ENCODE measurements at regions not wholly inside any gene's neighbourhood (a gene's known extent, or its start where the extent isn't known, plus 50 kb on each side); places are given as distances from the start of the nearest gene placed in this dataset.

DNA sequence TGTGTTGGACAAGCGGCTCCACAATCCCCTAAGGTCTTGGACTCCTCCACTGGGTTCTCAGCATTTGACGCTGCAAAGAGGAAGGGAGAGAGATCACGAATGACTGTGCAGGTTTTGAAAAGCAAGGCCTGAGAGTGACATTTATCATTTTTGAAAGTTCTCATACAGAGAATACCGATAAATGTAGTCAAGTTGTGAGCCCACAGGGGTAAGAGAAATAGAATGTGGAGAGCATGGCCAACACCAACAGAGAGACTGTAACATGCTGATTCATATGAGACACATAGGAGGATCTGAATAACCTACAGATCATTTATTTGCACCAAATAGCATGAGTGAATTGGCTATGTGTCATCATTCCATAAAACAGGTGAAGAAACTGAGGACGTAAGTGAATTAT, 230.5 kb upstream of the MBL2 start:
- DNase-seq (ENCODE audit: low read depth), result no peak

DNA sequence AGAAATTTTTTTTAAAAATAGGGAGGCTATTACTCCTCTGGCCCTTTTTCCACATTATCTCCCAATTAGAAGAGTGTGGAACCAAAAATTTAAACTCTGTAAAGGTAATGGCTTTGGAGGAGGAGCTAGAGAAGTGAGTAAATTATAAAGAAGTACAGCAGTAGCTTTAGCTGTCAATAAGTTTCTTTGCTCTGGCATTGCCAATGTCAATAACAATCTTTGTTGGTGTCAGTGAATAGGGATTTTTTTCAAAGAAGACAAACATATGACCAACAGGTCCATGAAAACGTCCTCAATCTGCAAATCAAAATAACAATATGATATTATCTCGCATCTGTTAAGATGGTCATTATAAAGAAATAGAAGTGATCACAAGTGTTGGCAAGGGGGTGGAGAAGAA, 227.1 kb upstream of the MBL2 start:
- no peak for DNase-seq (ENCODE audit: low read depth)

DNA sequence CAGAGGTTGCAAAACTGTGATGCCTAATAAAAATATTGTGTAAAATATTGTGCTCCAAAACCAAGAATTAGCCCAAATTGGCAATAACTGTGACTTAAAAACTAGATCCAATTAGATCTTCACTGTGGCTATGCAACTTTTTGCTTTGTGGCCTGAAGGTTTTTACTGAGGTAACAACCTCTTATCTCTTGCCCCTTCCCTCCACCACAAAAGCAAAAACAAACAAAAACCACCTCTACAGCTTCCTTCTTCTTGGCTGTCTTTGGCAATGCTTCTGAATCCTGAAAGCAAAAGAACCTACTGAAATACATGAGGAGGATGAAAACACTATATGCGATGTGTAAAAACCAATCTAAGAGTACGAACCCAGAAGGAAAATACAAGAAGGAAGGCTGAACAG, 226.7 kb upstream of the MBL2 start:
- DNase-seq (ENCODE audit: low read depth), result no peak

DNA sequence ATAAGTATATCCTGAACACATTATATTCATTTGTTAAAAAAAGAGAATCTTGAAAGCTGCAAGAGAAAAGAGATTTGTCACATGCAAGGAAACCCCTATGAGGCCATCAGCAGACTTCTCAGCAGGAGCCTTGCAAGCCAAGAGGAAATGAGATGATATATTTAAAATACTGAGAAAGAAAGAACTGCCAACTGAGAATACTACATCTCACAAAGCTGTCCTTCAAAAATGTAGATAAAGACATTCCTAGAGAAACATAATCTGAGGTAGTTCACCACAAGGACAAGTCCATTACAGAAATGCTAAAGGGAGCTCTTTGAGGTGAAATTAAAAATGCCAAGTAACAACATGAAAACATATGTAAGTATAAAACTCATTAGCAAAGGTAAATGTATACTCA, 224.4 kb upstream of the MBL2 start:
- DNase-seq (ENCODE audit: low read depth), result peak; percentile 2

DNA sequence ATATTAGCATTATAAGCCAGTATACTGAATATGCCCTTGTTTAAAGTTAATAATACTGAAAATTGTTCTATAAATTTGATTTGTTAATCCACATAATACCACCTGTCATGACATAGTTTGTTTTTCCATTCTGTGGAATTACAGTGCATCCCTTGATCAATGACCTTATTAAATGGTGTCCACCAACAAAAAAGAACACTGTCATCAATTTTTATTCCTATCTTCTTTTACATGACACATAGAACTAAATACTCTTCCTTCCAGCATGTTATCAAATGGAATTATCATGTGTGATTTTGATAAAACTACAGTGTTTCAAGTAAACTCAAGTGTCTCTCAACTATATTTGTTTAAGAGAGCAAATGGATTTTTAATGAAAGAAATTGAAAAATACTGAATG, 221.8 kb upstream of the MBL2 start:
- DNase-seq (ENCODE audit: low read depth), result no peak

DNA sequence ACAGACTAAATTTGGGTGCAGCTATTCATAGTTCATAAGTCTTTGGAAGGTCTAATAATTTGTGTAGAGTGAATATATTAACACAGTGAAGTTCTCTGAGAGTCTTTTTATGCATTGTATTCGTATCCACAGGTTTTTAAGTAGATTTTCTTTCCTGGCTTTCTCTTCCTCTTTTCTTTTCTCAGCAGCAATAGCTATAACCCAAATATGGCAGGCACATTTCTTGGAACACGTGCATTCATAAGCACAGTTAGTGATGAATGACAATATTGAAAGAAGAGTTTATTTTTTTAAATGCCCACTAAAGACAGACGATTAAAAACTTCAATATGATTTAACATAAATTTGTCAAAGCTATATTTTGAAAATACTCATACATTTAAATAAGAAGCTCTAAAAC, 220.5 kb upstream of the MBL2 start:
- no peak for DNase-seq (ENCODE audit: low read depth)

DNA sequence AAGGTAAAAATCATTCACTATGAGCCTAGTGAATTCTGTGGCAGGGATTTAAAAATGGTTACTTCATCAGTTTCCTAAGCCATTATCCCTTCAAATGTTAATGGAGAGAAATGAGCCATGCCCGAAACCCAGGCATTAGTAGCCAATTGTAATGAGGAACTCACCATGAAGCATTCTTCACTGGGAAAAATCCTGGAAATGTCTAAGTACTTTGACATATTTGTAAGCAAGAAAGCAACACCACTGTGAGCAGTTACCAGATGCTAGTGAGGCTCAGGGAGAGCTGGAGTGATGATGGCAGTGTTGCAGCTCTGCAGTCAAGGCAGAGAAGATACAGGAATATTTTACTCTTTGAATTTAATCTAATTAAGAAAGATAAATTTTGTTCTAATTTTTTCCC, 220.0 kb upstream of the MBL2 start:
- no peak for DNase-seq (ENCODE audit: low read depth)

DNA sequence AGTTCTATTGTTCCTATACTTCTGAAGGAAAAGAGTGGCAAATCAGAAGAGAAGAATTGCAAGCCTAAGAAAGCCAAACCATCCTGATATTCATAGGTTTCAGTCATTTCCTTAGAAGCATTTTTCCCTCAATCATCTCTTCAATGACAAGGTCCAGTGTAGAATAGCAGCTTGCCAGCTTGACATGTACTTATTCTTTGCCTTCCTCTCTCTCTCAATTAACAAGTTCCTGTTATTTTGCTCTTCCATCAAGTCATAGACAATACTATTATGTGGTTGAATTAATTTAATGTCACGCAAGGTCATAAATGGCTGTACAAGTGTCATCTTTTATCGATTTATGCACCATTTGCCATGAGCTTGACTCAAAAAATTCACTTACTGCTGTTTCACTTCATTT, 216.3 kb upstream of the MBL2 start:
- DNase-seq (ENCODE audit: low read depth), result no peak

DNA sequence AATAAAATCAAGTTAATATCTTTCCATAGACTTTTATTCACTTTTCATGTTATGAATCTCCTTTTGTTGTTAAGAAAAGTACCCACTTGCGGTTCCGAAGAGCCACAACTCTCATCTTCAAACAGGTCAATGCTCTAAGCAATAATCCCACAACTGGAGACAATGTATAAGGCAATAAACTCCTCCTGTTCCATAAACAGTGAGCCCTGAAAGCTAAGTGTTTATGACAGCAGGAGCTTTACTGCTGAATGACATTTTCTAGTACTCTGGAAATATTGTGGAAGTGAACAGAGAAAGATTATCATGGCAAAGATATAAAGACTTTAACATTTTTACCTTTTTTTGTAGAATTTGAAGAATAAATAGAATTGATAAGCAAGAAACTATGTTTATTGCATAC, 213.5 kb upstream of the MBL2 start:
- no peak for DNase-seq (ENCODE audit: low read depth)

DNA sequence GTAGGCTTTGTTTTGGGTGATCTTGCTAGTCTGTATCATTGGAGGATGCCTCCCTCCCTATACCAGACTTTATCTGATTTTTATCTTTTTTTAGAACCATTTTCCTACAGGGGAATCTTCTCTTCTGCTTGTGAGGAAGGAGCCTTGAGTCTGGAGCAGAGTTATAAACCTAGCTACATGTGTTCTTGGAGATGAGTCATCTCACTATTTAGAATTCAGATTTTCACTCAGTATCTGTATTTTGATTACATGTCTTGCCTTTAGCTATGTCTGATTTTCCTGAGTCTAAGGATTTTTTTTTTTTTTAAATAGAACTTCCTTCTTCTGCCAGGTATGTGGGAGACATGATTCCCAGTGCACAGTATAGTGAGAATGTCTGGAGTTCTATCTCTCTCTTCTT, 211.6 kb upstream of the MBL2 start:
- no peak for DNase-seq (ENCODE audit: low read depth)

DNA sequence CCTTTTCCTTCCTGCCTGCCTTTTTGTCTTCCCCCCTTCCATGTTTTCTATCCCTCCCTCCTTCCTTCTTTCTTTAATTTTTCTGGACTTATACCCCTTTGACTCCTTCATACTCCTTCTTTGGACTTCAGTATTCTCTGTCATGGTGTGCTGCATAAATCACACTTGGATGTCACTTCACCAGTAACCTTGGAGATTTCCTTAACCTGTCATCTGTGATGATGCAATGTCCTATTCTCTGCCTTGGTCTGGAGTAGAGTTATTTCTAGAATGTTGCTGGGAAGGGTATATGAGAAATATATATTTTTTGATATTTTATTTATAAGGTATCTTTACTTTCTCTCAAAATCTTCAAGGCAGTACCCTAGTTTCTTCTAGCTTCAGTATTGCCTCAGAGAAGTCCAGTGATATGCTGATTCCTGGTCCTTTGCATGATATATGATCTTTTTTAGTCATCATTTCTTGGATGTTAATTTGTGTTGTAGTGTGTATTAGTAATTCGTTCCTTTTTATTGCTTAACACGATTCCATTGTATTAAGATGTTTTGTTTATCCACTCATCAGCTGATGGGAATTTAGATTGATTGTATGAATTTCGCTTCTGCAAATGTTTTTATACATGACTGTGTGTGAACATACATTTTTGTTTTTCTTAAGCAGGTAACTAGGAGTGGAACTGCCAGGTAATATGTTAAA, 206.9 kb upstream of the MBL2 start:
- no peak for DNase-seq (ENCODE audit: low read depth)

DNA sequence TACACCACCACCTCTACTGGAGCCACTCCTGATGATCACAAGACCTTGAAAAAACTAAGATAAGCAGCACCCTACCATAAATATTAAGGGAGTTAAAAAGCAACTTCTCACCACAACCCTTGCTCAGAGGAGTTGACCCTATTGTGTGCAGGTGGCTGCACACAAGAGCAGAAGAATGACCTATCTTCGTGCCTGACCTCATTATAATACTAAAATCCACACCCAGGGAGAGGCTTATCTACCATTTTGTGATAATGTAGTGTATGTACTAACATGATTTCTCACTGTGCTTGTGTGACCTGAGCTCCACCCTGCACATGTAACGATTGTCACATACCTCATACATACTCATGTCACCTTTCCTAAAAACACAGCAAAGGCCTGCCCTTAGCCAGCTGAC, 205.0 kb upstream of the MBL2 start:
- no peak for DNase-seq (ENCODE audit: low read depth)

DNA sequence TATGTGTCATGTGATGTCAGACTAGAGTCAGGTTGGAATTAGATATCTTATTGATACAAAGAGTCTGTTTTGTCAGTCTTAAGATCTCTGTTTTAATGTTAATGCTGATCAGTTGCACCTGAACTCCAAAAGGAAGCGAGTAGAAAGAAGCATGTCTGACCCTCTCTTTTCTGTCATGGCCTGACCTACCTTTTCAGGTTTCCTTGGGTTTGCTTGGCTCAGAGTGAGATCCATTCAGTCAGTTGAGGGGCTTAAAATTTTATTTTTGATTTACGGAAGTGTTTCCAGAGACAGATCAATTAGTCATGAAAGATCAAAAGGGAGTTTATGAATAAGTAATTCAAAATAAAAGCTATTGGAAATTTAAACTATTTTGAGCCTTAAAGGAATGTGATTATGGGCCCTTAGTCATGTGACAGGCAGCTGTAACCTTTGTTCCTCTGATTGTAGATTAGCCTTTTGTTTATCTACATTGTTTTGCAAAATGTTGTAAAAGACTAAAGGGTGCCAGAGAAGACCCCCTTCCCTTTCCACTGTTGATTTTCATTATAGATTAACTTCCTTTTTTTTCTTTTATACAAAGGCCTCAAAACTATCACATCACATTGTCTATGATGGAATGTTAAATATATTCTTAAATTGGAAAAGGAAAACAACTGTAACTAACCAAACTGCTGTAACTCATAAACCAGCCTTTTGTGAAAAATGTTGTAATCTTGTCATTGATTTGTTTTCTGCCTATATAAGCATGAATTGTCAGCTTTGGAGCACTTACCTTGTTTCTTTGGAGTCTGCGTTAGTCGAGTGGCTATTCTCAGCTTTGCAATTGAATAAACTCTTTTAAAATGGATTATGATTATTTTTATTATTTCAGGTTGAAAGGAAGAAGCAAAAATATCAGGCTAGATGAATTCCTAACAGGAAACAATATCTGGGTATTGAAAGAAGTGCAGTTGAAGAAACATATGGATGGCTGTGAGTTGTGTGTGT, 195.5 kb upstream of the MBL2 start:
- DNase-seq (ENCODE audit: low read depth), result no peak

DNA sequence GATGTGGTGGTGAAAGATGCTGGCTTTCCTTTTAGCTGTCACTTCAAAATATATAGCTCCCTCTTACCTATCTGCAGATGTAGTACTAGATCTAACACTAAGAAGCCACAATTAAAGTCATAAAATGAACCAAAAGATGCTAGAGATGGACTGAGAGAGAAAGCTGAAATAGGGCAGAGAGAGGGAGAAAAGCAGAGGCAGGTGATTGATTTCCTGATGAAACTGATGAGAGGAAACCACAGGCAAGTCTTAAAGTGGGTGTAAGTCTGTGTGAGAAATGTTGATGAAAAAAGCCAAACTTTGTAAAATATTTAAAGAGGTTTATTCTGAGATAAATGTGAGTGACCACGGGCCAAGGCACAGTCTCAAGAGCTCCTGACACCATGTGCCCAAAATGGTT, 194.3 kb upstream of the MBL2 start:
- no peak for DNase-seq (ENCODE audit: low read depth)

DNA sequence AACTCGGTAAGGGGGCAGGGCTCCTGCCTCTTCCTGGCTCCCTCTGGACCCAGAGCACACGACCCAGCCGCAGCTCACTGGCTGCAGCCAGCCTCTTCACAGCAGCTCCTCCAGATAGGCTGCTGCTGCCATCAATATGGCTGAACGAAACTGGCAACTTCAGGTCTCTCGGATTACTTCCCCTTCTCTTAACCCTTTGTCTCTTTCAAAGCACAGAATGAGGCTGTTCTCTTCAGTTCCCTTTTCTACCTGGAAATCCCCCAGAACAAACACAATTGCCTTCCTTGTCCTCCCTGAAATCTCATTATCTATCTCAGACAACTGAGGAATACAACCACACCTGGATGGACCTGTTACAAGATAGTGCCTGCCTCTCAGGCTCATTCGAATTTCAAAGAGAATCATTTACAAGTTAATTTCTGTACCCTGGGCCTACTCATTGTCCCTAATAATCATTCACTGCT, 193.4 kb upstream of the MBL2 start:
- no peak for DNase-seq (ENCODE audit: low read depth)

DNA sequence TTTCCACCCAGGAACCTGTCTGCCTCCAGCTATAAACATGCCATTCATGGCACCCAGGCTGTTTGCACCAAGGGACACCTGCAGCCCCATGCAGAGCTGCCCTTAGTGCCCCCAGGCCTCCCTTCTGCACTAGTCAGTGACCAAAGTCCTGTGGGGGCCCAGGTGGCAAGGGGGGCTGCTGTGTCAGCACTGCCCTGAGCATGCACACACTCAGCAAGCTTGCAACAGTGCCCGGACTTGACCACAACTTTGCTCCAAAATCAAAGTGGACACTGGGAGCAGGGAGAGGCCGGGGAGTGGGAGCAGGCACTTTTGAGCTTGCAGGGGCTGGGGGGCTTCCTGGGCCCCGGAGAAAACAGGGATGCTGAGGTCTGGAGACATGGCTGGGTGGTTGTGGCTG, 192.9 kb upstream of the MBL2 start:
- no peak for DNase-seq (ENCODE audit: low read depth)

DNA sequence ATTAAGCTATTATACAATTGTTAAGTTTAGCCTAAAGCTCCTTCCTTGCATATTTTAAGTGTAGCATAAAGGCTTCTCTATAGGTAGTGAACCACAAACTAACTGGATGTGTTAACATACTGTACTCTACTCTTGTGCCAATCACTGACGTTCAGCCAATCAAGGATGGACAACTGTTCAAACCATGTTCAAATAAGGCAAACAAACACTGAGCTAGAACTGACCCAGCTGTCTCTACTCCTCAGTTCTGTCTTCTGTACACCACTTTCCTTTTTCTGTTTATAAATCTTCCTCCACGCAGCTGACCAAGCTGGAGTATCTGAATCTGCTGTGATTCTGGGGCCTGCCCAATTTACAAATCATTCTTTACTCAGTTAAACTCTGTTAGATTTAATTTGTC, 188.7 kb upstream of the MBL2 start:
- no peak for DNase-seq (ENCODE audit: low read depth)

DNA sequence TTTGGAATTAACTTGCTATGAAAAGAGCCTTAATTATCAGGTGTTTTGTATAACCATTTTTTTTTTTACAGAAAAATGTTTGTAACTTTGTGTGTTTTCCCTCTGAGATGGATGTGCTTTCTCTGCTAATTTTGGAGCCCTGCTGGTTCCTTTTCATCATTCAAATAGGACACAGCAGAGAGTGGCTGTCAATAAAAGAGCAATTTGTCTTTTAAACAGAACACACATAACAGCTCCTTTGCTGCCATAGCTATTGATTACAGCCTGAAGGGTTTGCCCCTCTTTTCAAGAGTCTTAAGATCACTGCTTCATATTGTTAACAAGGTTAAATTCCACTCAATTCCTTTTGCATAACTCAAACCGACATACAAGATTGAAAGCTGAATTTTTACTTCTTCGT, 187.2 kb upstream of the MBL2 start:
- DNase-seq (ENCODE audit: low read depth), result no peak

DNA sequence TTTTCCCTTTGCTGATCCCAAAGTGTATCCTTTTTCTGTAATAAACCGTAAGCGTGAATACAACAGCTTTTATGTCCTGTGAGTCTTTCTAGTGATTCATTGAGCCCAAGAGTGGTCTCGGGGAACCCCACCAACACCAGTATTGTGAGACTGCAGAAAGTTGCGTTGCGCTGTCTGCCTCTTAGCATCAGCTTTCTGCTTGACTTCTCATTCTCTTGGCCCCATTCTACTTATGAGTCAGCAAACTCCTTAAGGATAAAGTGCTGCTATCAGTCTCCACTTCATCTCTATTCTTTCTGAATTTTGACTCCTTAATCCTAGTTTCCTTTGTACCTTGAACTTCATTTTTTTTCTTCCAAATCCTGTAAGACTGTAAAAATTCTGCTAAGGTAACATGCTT, 184.3 kb upstream of the MBL2 start:
- DNase-seq (ENCODE audit: low read depth), result peak; percentile 34

DNA sequence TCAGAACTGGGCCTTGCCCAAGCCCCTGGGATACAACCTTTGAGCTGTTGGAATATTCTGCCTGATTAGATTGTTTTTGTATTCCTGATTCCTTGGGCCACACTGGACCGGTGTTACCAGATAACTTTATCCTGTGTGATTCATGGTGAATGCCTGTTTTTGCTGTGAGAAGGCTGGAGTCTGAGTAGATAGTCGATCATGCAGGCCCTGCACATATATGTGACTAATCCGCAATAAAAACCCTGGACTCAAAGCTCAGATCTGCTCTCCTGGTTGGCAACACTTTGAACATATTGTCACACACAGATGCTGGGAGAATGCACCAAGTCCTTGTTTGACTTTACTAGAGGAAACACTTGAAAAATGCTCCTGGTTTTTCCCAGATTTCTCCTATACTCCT, 183.9 kb upstream of the MBL2 start:
- DNase-seq (ENCODE audit: low read depth), result peak; percentile 29

DNA sequence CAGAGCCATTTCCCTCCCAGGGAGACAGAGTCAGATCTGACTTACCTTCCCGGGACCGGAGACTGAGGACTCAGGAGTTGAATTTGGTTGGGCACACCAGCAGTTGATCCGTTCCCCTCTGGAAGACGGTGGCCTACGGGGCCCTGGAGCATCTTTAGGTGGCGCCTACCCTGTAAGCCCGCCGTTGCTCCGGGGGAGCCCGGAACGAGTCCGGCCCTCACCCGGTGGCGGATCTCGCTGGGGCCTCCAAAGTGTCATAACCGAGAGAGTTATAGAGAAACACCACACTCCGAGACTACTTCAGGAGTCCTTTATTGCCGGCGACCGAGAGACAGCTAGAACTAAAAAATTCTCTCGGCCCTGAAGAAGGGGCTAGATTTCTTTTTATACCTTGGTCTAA, 182.8 kb upstream of the MBL2 start:
- no peak for DNase-seq (ENCODE audit: low read depth)

DNA sequence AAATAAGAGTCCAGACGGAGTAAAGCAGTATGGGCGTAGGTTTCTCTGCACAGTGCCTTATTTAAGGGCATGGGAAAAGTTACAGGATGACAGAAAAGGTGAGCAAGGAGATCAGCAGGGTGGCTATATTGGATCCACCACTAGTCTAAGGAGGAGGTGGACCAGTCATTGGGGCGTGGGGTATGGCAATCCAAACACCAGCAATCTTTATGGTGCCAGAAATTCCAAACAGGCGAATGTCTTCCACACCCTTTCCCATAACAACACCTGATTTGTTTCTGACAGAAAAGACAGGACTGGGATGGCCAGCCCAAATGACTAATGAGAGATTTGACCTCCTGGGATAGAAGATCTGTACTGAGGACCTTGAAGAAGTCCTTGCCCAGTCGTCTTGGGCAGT, 181.8 kb upstream of the MBL2 start:
- DNase-seq (ENCODE audit: low read depth), result no peak

DNA sequence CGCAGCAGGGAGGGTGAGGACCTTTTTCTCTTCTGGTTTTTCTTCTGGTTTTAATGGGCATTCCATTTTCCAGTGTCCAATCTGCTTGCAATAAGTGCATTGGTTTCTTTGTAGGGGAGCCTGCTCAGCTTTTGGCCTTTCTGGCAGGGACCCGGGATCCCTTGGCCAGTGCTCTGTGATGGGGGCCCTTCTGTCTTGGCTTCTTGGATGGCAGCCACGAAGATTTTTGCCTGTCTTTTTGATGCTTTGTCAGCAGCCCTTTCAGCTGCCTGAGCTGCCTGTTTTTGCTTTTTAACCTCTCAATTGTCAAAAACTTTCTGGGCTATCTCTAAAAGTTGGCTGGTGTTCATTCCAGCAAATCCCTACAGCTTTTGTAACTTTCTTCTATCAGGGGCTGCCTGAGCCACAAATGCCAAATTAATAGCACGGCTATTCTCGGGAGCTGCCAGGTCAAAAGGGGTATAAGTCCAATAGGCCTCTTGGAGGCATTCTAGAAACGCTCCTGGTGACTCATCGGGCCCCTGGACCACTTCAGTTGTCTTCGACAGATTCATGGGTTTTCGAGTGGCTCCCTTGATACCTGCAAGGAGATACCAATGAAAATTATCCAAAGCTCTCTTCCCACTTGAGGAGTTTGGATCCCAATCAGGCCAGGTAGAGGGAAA, 179.9 kb upstream of the MBL2 start:
- DNase-seq (ENCODE audit: low read depth), result no peak

All from amniotic epithelial cell (primary cell).